IPS DF 6.9 (cell line): ENCODE measurements at regions not wholly inside any gene's neighbourhood (a gene's known extent, or its start where the extent isn't known, plus 50 kb on each side); places are given as distances from the start of the nearest gene placed in this dataset.

Source experiments
- DNase-seq: peaks from one replicate; pipeline ENCODE4 v3.0.0-alpha.2; 2013; ENCODE audit warnings: low read depth, low spot score
- H3K27ac ChIP-seq: one replicate; pipeline ENCODE4 v1.5.1; 2013; ENCODE audit warnings: low read length, control low read depth
- H3K27me3 ChIP-seq: 2 replicates; pipeline ENCODE4 v1.6.1; 2013; ENCODE audit warnings: mild to moderate bottlenecking, low read length; ENCODE audit not compliant: control insufficient read depth, insufficient read depth
- H3K36me3 ChIP-seq: 2 replicates; pipeline ENCODE4 v1.6.1; 2013; ENCODE audit warnings: low read length; ENCODE audit not compliant: control insufficient read depth, insufficient read depth
- H3K4me1 ChIP-seq: 2 replicates; pipeline ENCODE4 v1.6.1; 2013; ENCODE audit warnings: low read length; ENCODE audit not compliant: control insufficient read depth, insufficient read depth
- H3K4me3 ChIP-seq: 2 replicates; pipeline ENCODE4 v1.5.1; 2013; ENCODE audit warnings: mild to moderate bottlenecking, low read length
- H3K9me3 ChIP-seq: 2 replicates; pipeline ENCODE4 v1.6.1; 2013; ENCODE audit warnings: low read length, inconsistent platforms; ENCODE audit not compliant: control insufficient read depth, insufficient read depth
- WGBS: extraction: QIAGEN DNeasy Blood & Tissue Kit; methylation state at CpG from one replicate; pipeline ENCODE4 v1.1.7; 2013; ENCODE audit warnings: mixed read lengths, missing lambda C conversion rate; ENCODE audit not compliant: insufficient read length, insufficient coverage; 5-methylcytosine and 5-hydroxymethylcytosine counted together

- DNase-seq = no peak
- Histone ChIP-seq H3K36me3 (no peaks in the 10 kb centered on the region), H3K4me3 (no peak overlapping the region), H3K27ac (no peak overlapping the region), H3K27me3 (no peaks in the 10 kb centered on the region), H3K4me1 (no peaks in the 10 kb centered on the region), H3K9me3 (no peaks in the 10 kb centered on the region)
- no CpG with 5 or more reads among the region's 4 CpGs for WGBS
Measured at GRCh38 chr3:161744366-161744765, 247.8 kb downstream of the OTOL1 start.

- DNase-seq = no peak
- no peaks in the 10 kb centered on the region for H3K27me3 ChIP-seq
- no peaks in the 10 kb centered on the region for H3K36me3 ChIP-seq
- H3K4me3 ChIP-seq = no peak overlapping the region
- no peak overlapping the region for H3K27ac ChIP-seq
- H3K4me1 ChIP-seq = no peaks in the 10 kb centered on the region
- no peaks in the 10 kb centered on the region for H3K9me3 ChIP-seq
Measured at GRCh38 chr3:161745741-161746140, 249.1 kb downstream of the OTOL1 start.

- no peak overlapping the region for H3K4me3 ChIP-seq
- H3K27ac ChIP-seq = no peak overlapping the region
- H3K9me3 ChIP-seq = no peaks in the 10 kb centered on the region
- DNase-seq = no peak
- H3K27me3 ChIP-seq = no peaks in the 10 kb centered on the region
- H3K36me3 ChIP-seq = no peaks in the 10 kb centered on the region
- no peaks in the 10 kb centered on the region for H3K4me1 ChIP-seq
Measured at GRCh38 chr3:161748049-161748448, 251.4 kb downstream of the OTOL1 start.

- Histone ChIP-seq H3K27me3 (no peaks in the 10 kb centered on the region), H3K36me3 (no peaks in the 10 kb centered on the region), H3K4me1 (no peaks in the 10 kb centered on the region), H3K27ac (no peak overlapping the region), H3K4me3 (no peak overlapping the region), H3K9me3 (no peaks in the 10 kb centered on the region)
- no peak for DNase-seq
- 100% methylated on average over 1 of the region's 3 CpGs for WGBS
Measured at GRCh38 chr3:161754420-161755053, 257.9 kb downstream of the OTOL1 start.

GRCh38 chr3:161759444-161759843 lies 262.8 kb downstream of the OTOL1 start:
- WGBS = no CpG with 5 or more reads among the region's 2 CpGs
- H3K4me3 ChIP-seq = no peak overlapping the region
- no peak for DNase-seq
- no peaks in the 10 kb centered on the region for H3K4me1 ChIP-seq
- H3K9me3 ChIP-seq = no peaks in the 10 kb centered on the region
- no peaks in the 10 kb centered on the region for H3K27me3 ChIP-seq
- no peak overlapping the region for H3K27ac ChIP-seq
- no peaks in the 10 kb centered on the region for H3K36me3 ChIP-seq

- H3K27ac ChIP-seq = no peak overlapping the region
- no peaks in the 10 kb centered on the region for H3K27me3 ChIP-seq
- no peak overlapping the region for H3K4me3 ChIP-seq
- no peaks in the 10 kb centered on the region for H3K36me3 ChIP-seq
- no CpG with 5 or more reads among the region's 3 CpGs for WGBS
- no peak for DNase-seq
- H3K4me1 ChIP-seq = no peaks in the 10 kb centered on the region; the same call in 1 of the 2 replicates
- H3K9me3 ChIP-seq = no peaks in the 10 kb centered on the region
Measured at GRCh38 chr3:161766331-161766730, 269.7 kb downstream of the OTOL1 start.

- no peaks in the 10 kb centered on the region for H3K9me3 ChIP-seq
- no peak overlapping the region for H3K27ac ChIP-seq
- no CpG with 5 or more reads among the region's 3 CpGs for WGBS
- no peaks in the 10 kb centered on the region for H3K36me3 ChIP-seq
- no peaks in the 10 kb centered on the region; the same call in 1 of the 2 replicates for H3K4me1 ChIP-seq
- H3K4me3 ChIP-seq = no peak overlapping the region
- no peaks in the 10 kb centered on the region for H3K27me3 ChIP-seq
- DNase-seq = no peak
Measured at GRCh38 chr3:161770484-161771386, 274.1 kb downstream of the OTOL1 start.

GRCh38 chr3:161781381-161781780 lies 284.8 kb downstream of the OTOL1 start:
- Histone ChIP-seq H3K9me3 (no peaks in the 10 kb centered on the region), H3K36me3 (no peaks in the 10 kb centered on the region), H3K27me3 (no peaks in the 10 kb centered on the region), H3K4me1 (no peaks in the 10 kb centered on the region), H3K27ac (no peak overlapping the region), H3K4me3 (no peak overlapping the region)
- no peak for DNase-seq
- WGBS = no CpG with 5 or more reads among the region's 1 CpG

GRCh38 chr3:161793194-161793930 lies 296.8 kb downstream of the OTOL1 start:
- Histone ChIP-seq H3K4me3 (no peak overlapping the region), H3K9me3 (no peaks in the 10 kb centered on the region), H3K27ac (no peak overlapping the region), H3K27me3 (no peaks in the 10 kb centered on the region), H3K36me3 (no peaks in the 10 kb centered on the region), H3K4me1 (no peaks in the 10 kb centered on the region)
- no CpG with 5 or more reads among the region's 3 CpGs for WGBS
- no peak for DNase-seq

- WGBS = no CpG with 5 or more reads among the region's 4 CpGs
- no peak for DNase-seq
- Histone ChIP-seq H3K4me3 (no peak overlapping the region), H3K27ac (no peak overlapping the region), H3K4me1 (no peaks in the 10 kb centered on the region), H3K36me3 (no peaks in the 10 kb centered on the region), H3K27me3 (no peaks in the 10 kb centered on the region), H3K9me3 (no peaks in the 10 kb centered on the region)
Measured at GRCh38 chr3:161794551-161794950, 297.9 kb downstream of the OTOL1 start.
